ENCODE measurements at regions not wholly inside any gene's neighbourhood (a gene's known extent, or its start where the extent isn't known, plus 50 kb on each side); places are given as distances from the start of the nearest gene placed in this dataset.

- H3K4me3 ChIP-seq (ENCODE audit: low read depth, low read length), result no peak overlapping the region
- DNase-seq (ENCODE audit: low read depth), result no peak
- TF ChIP-seq, protein P1, sequence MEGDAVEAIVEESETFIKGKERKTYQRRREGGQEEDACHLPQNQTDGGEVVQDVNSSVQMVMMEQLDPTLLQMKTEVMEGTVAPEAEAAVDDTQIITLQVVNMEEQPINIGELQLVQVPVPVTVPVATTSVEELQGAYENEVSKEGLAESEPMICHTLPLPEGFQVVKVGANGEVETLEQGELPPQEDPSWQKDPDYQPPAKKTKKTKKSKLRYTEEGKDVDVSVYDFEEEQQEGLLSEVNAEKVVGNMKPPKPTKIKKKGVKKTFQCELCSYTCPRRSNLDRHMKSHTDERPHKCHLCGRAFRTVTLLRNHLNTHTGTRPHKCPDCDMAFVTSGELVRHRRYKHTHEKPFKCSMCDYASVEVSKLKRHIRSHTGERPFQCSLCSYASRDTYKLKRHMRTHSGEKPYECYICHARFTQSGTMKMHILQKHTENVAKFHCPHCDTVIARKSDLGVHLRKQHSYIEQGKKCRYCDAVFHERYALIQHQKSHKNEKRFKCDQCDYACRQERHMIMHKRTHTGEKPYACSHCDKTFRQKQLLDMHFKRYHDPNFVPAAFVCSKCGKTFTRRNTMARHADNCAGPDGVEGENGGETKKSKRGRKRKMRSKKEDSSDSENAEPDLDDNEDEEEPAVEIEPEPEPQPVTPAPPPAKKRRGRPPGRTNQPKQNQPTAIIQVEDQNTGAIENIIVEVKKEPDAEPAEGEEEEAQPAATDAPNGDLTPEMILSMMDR (conservative IDR thresholded peaks at IDR 0.05; ENCODE audit: low read depth, low read length), result no peak
Observed at GRCh38 chrX:39840581-39841093, 257.1 kb downstream of the BCOR start.

- no peak overlapping the region for H3K4me3 ChIP-seq (ENCODE audit: low read depth, low read length)
- TF ChIP-seq, protein P1 (conservative IDR thresholded peaks at IDR 0.05; ENCODE audit: low read depth, low read length), result no peak
- DNase-seq (ENCODE audit: low read depth), result no peak
Observed at GRCh38 chrX:39841604-39842003, 256.2 kb downstream of the BCOR start.

DNA sequence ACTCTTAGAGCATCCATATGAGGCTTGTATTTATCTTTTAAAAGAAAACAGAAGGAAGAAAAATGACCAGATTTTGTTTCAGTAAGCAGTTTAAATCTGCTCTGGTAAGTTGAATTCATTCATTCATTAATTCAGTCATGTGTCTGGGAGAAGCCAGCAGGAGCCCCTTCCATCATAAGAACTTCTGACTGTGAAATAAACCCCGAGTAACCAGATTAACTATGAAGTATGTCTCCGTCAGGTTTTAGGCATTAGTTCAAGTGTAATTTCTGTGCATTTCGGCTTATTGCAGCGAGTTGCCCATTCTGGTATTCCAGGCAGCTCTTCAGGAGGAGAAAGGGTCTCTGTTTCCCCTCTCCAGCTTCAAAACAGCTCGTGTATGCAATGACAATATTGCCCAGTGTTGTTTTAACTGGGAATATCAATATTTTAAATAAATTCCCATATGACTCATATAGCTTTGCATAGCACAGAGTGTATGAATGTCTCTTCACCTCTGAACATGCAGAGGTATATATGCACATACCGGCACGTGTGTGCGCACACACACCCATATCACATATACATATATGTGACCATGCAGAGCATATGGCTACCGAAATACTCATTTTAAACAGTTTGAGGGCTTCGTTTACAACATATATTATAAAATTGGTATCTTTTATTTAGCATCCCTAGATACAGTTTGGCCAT, 255.3 kb downstream of the BCOR start:
- H3K4me3 ChIP-seq (ENCODE audit: low read depth, low read length), result no peak overlapping the region
- no peak for DNase-seq (ENCODE audit: low read depth)
- TF ChIP-seq, protein P1 (conservative IDR thresholded peaks at IDR 0.05; ENCODE audit: low read depth, low read length), result no peak

DNA sequence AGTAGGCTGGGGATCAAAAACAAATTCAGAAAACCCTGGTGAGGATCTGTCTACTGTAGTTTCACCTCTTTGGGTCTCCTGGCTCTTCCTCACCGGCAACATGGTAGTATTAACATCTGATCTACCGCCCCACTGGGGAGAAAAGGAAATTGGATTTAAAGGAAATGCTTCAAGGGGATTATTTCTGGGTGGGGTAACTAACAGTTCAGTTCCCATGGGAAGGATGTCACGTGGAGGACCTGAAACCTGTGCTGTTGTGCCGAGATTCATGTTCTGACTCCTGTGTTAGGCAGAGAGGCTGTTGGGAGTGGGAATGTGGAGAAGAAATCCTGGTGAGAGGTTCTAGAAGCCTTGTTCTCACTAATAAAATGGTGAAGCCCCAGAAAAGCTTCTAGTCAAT, 254.4 kb downstream of the BCOR start:
- no peak for DNase-seq (ENCODE audit: low read depth)
- no peak overlapping the region for H3K4me3 ChIP-seq (ENCODE audit: low read depth, low read length)
- TF ChIP-seq, protein P1 (conservative IDR thresholded peaks at IDR 0.05; ENCODE audit: low read depth, low read length), result no peak

DNA sequence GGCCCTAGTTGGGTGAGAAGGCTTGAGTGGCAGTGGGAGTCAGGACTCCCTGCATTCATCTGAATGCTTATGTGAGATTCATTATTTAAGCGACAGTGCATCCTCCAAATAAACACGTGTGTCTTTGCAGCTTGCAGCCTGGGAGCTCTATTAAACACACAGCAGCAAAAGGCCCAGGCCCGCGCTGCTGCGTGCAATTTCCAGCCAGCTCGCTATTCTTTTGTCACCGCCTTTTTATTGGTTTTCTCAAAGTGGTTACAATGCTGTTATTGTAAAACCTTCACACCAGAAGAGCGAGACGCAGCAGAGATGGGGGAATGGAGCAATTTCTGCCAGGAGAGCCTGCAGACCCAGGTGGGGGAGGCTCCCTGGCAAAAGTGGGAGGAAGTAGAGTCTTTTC, 252.5 kb downstream of the BCOR start:
- H3K4me3 ChIP-seq (ENCODE audit: low read depth, low read length), result no peak overlapping the region
- DNase-seq (ENCODE audit: low read depth), result no peak
- TF ChIP-seq, protein P1 (conservative IDR thresholded peaks at IDR 0.05; ENCODE audit: low read depth, low read length), result no peak

DNA sequence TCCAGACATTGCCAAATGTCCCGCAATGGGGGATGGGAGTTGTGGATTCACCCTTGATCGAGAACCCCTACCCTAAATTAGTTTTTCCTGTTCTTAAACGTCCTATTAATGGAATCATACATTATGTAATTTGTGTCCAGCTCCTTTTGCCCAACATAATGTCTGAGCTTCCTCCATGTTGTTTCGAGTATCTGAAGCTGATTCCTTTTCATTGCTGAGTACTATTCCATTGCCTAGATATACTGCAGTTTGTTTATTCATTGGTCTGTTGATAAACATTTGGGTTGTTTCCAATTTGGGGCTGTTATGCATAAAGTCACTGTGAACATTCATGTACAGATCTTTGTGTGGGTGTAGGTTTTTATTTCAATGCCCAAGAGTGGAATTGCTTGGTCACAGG, 251.3 kb downstream of the BCOR start:
- H3K4me3 ChIP-seq (ENCODE audit: low read depth, low read length), result no peak overlapping the region
- TF ChIP-seq, protein P1 (conservative IDR thresholded peaks at IDR 0.05; ENCODE audit: low read depth, low read length), result no peak
- DNase-seq (ENCODE audit: low read depth), result no peak

DNA sequence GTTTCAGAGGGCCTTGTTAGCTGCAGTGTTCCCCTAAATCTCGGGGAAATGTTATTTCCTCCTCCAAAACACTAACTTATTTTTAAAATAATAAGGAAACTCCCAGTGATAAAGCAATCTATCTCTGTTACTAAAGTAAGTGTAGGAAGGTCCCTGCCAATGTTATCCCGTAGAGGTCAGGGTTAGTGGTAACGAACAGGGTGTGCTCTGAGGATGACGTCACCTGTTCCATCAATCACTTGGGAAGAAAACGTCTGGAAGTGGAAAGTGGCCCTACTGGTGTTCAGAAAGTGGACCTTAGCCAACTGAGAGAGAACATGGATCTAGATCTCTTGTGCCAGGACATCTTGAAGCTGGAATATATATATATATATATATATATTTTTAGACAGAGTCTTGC, 249.5 kb downstream of the BCOR start:
- no peak overlapping the region for H3K4me3 ChIP-seq (ENCODE audit: low read depth, low read length)
- TF ChIP-seq, protein P1 (conservative IDR thresholded peaks at IDR 0.05; ENCODE audit: low read depth, low read length), result no peak
- DNase-seq (ENCODE audit: low read depth), result no peak
